ENCODE measurements at regions not wholly inside any gene's neighbourhood (a gene's known extent, or its start where the extent isn't known, plus 50 kb on each side); places are given as distances from the start of the nearest gene placed in this dataset.

DNA sequence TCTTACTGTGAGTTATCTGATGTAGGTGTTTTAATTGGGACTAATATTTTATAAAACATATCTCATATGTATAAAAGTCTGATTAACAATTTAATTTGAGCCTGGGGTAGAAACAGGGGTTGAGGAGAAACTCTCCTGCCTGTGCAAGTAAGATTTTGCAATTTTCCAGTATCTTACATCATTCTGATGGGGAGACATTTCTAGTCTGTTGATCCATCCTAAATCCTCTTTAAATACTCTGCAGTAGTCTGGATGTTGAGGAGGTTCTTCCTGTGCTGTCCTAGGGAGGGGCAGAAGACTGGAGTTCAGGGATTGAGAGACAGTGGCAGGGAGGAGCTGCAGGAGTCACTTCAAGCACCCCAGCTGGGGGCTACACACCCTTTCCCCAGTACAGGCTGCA is 287.8 kb downstream of the ADGRD1 start:
- TF ChIP-seq, protein P1, sequence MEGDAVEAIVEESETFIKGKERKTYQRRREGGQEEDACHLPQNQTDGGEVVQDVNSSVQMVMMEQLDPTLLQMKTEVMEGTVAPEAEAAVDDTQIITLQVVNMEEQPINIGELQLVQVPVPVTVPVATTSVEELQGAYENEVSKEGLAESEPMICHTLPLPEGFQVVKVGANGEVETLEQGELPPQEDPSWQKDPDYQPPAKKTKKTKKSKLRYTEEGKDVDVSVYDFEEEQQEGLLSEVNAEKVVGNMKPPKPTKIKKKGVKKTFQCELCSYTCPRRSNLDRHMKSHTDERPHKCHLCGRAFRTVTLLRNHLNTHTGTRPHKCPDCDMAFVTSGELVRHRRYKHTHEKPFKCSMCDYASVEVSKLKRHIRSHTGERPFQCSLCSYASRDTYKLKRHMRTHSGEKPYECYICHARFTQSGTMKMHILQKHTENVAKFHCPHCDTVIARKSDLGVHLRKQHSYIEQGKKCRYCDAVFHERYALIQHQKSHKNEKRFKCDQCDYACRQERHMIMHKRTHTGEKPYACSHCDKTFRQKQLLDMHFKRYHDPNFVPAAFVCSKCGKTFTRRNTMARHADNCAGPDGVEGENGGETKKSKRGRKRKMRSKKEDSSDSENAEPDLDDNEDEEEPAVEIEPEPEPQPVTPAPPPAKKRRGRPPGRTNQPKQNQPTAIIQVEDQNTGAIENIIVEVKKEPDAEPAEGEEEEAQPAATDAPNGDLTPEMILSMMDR (IDR thresholded peaks at IDR 0.05): no peak
- TF ChIP-seq EZH2phosphoT487 (IDR thresholded peaks at IDR 0.05): no peak
